Body of pancreas (tissue), 4 donors: ENCODE measurements at regions not wholly inside any gene's neighbourhood (a gene's known extent, or its start where the extent isn't known, plus 50 kb on each side); places are given as distances from the start of the nearest gene placed in this dataset.

Experiments
- POLR2A ChIP-seq, 3 donors: fragments of 450-650 bp; IDR thresholded peaks; one replicate each; pipeline ENCODE4 v1.6.1; 2016; ENCODE audit warnings: antibody characterized with exemption in 3 of 3, mild to moderate bottlenecking in 2 of 3
- TF ChIP-seq, protein P1 (sequence below), 7 experiments: fragments of 450-650 bp in 4 of 7; fragments of 200-600 bp in 3 of 7; sonication (generic) in 3 of 7; IDR thresholded peaks; one replicate each; pipeline ENCODE4 v1.5.1; 2016 to 2019; ENCODE audit warnings: antibody characterized with exemption in 7 of 7

- TF ChIP-seq, protein P1, sequence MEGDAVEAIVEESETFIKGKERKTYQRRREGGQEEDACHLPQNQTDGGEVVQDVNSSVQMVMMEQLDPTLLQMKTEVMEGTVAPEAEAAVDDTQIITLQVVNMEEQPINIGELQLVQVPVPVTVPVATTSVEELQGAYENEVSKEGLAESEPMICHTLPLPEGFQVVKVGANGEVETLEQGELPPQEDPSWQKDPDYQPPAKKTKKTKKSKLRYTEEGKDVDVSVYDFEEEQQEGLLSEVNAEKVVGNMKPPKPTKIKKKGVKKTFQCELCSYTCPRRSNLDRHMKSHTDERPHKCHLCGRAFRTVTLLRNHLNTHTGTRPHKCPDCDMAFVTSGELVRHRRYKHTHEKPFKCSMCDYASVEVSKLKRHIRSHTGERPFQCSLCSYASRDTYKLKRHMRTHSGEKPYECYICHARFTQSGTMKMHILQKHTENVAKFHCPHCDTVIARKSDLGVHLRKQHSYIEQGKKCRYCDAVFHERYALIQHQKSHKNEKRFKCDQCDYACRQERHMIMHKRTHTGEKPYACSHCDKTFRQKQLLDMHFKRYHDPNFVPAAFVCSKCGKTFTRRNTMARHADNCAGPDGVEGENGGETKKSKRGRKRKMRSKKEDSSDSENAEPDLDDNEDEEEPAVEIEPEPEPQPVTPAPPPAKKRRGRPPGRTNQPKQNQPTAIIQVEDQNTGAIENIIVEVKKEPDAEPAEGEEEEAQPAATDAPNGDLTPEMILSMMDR (IDR thresholded peaks at IDR 0.05): no peak
- no peak for TF ChIP-seq POLR2A (IDR thresholded peaks at IDR 0.05)
These were observed 438.3 kb downstream of the RPS24 start for GRCh38 chr10:78471723-78472550.
